Activated effector memory CD4-positive, alpha-beta T cell treated with anti-CD3 and anti-CD28 coated beads, Interleukin-2, amount 50 U/mL, for 16 hours (primary cell): ENCODE measurements at regions not wholly inside any gene's neighbourhood (a gene's known extent, or its start where the extent isn't known, plus 50 kb on each side); places are given as distances from the start of the nearest gene placed in this dataset.
"Not testable (repeated sequence)": the region's sequence is repeated elsewhere in the genome, so short reads cannot be mapped to it uniquely, and the experiment has no call there.

Experiments
- DNase-seq: peaks from one replicate; pipeline ENCODE4 v3.0.0-alpha.2; 2020

DNA sequence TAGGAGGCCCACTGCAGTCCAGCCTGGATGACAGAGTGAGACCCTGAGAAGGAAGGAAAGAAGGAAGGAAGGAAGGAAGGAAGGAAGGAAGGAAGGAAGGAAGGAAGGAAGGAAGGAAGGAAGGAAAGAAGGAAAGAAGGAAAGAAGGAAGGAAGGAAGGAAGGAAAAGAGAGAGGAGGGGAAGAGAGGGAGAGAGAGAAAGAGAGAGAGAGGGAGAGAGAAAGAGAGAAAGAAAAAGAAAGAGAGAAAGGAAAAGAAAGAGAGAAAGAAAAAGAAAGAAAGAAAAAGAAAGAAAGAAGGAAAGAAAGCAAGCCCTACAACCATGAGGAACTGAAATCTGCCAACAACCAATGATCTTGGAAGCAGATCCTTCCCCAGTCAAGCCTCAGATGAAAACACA, 124.9 kb upstream of the BCOR start:
- DNase-seq = not testable (repeated sequence)

DNA sequence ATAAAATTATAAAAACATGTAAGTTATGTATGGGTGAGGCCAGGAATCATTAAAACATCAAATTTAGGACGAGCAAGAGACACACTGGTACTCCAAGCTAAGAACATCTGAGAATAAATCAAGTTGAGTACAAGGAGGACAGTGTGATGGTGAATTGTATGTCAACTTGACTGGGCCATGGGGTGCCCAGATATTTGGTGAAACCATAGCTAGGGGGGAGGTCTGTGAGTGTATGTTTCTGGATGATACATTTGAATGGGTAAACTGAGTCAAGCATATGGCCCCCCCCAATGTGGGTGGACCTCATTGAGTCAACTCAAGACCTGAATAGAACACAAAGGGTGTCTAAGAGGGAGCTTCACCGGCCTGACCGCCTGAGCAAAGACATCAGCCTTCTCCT, 115.3 kb upstream of the BCOR start:
- no peak for DNase-seq

DNA sequence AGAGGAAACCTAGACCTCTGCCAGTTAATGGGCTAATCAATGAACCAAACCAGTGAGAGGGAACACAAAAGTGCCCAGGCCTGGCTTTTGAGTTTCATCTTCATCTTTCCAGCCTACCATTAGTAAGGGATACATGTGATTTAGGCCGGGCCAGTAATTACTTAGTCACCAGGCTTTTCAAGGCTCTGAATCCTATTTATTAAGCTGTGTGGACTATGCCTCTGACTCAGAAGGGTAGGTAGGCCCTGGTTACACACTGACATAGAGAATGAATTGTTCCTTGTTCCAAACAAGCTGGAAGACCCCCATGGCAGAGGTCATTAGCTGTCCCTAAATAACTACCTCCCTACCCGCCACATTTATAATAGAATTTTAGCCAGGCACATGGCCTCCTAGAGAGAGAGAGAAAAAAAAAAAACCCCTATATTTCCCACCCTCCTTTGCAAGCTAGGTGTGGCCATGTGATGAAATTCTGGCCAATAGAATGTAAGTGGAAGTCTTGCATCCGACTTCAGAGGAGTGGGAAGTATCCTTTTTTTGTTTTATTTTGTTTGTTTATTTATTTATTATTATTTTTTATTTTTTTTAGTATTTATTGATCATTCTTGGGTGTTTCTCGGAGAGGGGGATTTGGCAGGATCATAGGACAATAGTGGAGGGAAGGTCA, 112.3 kb upstream of the BCOR start:
- no peak for DNase-seq

DNA sequence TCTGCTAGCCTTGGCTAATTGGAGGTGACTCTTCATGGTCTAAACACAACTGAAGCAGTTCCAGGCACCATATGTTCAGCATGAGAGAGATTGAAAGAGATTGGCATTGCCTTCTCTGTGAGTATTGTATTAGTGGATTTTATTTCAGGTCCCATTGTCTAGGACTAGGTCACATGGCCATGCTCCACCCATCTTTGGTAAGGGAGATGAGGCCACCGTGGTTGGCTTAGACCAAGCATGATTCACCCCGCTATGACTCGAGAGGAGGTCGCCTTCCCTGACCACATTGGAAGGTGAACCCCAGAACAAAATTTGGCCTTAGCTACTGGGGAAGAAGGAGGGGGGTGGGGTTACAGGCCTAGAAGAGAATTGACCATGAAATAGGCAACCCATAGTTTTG, 109.9 kb upstream of the BCOR start:
- peak; percentile 62 for DNase-seq

DNA sequence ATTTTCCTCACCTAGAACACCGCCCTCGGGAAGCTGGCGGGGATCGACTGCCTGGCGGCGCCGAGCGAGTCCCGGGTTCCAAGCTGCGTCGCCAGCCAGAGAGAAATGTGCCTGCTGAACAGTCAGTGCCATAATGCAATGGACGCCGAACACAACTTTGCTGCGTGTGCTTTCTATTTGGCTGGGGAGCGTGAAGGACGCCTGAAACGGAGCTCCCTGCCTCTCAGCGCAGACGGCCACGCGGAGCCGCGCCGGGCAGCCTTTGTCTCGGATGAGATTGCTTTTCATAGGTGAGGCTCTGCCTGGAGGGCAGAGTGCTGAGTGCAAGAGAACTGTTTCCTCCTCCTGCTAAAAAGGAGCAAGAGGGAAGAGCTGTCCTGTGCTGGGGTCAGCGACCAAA, 107.7 kb upstream of the BCOR start:
- DNase-seq = no peak

DNA sequence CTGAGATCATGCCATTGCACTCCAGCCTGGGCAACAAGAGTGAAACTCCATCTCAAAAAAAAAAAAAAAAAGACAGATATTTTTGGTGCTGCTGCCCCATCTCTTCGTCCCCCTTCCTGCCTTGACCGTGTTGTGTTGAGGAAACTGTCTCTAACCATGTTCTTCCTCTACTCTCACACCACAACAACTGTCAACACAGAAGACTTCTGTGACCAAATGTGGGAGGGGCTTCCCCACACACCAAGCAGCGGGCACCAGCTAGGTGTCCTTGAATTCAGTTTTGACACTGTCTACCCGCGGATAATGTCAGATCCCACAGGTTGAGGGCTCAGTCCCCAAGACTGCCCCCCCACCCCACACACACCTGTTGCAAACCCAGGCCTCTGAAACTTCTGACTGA, 104.7 kb upstream of the BCOR start:
- DNase-seq = no peak

DNA sequence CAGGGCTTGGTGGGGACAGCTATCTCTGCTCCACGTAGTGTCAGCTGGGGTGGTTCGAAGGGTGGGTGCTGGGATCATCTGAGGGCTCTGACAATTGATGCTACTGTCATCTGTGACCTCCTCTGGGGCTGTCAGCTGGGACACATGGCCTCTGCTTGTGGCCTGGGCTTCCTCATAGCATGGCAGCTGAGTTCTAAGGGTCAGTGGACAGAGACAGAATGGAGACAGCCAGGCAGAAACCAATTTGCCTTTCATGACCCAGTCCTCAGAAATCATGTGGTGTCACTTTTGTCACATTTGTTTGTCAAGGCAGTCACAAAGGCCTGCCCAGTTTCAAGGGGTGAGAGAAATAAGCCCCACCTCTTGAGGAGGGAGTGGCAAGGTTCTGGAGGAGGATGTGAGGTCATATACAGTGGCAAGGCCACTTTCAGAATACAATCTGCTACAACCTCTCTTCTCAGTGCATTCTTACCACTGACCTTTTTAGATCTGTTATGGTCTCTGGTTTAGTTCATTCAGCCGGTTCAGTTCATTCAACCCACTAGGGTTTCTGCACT, 103.6 kb upstream of the BCOR start:
- DNase-seq = peak; percentile 61

DNA sequence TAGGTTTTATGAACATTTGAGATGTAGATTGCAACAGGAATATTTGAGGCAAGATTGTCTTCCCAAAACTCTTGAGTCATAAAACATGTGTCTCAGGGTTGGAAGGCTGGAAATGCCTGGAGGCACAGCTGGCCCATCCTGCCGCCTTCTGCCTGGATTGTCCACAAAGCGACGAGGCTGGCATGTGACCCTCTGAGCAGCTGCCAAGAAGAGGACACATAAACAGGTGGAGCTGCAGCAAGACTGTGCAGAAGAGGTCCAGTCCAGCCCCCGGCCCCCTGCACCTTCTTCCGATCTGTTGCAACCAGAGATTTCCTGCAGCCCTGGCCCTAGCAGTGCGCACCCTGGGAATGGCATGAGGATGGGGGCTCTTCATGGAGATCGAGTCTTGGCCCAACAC, 101.9 kb upstream of the BCOR start:
- DNase-seq = no peak

DNA sequence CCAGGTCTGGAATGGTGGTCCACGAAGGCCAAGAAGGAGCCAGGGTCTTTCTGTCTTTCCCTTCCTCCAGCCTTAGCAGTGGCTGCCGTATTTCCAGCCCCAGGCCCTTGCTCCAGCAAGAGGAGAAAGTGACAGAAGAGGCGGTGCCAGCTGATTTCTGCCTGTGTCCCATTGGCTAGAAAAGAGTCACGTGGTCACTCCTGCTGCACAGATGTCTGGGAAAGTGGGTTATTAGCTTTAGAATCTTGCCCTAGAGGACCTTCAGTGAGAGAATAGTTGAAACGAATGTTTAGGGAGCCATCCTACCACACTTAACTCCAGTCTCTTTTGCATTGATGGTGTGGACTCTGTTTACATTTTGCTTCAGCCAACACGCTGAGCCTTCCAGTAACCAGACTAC, 99.3 kb upstream of the BCOR start:
- no peak for DNase-seq

DNA sequence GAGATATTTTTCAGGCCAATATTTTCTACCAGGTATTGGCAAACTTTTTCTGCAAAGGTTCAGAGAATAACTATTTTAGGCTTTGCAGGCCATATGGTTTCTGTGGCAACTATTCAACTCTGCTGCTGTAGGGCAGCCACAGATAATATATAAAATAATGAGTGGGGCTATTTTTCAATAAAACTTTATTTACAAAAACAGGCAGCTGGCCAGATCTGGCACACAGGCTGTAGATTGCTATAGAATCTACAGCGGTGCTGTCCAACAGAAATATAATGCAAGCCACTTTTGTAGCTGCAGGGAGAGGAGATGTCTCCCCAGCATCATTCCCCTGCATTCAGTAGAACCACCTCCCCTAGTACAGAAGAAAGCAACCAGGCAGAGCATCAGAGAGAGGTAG, 97.6 kb upstream of the BCOR start:
- DNase-seq = no peak

DNA sequence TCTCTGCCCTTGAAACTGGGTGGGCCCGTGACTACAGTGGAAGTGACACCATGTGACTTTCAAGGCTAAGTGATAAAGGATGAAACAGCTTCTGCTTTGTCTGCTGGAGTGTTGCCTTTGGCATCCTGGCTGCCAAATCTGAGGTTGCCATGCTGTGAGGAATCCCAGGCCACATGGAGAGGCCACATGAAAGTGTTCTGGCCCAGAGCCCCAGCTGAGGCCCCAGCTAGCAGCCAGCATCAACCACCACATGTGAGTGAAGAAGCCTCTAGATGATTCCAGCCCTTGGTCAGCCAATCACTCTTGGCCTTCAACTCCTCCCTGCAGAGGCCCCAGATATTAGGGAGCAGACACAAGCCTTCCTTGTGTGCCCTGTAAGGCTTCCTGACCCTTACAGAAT, 94.4 kb upstream of the BCOR start:
- DNase-seq = no peak

DNA sequence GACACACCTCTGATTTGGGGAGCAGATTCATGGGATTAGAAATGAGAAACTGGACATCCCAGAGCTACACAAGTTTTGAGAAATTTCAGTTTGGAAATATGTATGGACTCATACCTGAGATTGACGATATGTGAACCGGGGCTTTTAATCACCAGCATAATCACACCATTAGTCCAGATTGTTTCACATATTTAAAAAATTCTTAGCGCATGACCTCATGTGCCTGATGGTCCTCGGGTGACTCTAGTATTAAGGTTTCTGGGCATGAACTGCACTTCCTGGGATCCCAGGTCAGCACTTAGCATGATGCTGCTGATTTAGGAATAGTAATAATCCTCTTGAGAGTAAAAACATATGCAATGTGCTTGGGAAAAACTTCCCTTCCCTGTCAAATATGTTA, 91.9 kb upstream of the BCOR start:
- no peak for DNase-seq

DNA sequence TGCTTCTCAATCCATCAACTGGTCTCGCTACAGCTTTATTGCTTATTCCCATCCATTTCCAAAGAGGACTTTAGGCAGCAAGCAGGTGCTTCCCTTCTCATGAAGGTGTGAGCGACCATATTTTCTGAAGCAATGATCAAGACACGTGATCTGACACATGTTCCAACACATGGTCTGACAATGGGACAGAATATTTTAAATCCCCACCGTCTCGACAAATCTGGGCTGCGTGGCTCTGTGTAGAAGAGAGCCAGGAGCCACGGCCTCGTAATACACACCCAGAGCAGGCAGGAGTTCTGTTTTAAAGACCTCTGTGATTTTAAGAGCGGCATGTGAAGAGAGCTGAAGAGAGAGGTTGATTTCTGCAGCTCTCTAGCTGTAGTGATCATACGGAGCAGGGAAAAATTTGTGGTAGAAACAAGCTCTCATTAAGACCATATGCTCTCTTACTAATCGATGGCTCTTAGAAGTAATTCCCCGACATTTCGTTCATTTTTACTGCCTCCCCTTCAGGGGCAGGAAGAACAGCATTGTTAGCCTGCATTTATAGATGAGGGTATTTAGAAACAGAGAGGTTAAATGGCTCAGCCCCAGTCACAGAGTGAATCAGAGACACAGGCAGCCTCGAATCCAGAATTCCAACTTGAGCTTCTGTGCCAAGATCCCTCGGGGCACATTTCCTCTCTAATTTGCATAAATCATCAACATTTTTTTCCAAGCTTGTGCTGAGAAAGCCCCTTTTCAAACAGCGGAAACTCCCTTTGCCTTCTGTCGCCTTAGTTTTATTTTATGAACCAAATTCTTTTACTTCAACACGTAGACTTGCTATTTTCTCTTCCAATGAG, 91.0 kb upstream of the BCOR start:
- no peak for DNase-seq

DNA sequence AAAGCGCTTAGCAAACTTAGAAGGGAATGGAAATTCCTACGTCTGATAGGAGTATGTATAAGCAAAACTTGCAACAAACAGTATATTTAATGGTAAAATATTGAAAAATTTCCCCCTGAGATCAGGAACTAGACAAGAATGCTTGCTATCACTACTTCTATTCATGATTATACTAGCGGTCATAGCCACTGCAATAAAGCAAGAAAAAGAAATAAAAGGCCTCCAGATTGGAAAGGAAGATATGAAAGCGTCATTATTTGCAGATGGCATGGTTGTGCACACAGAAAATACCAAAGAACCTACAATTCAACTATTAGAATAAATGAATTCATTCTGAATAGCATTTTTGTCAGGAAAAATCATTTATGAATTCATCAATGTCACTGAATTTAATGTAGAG, 87.2 kb upstream of the BCOR start:
- DNase-seq = no peak

DNA sequence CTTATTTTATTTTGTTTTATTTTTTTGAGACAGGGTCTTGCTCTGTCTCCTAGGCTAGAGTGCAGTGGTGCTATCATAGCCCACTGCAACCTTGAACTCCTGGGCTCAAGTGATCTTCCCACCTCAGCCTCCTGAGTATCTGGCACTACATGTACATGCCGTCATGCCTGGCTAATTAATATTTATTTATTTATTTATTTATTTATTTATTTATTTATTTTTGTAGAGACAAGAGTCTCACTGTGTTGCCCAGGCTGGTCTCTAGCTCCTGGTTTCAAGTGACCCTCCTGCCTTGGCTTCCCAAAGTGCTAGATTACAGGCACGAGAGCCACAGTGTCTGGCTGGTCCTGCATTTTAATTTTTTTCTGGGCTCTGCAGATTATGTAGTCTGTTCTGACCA, 84.9 kb upstream of the BCOR start:
- no peak for DNase-seq

DNA sequence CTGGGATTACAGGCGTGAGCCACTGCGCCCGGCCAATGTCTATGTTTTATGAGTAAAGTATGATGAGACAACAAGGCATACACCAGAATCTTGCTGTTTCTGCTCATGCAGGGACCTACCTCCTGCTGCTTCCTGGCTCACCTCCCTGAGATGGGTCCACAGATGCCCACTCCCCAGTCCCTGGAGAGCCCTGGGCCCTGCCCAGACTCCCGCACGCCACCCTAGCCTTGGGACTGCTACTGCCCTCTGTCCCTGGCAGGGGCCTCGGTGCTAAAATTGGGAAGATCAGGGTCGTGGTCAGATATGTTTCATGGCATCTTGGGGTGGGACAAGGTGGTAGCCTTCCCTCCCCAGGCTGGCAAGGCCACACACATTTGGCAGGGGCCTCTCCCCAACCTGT, 84.3 kb upstream of the BCOR start:
- no peak for DNase-seq

DNA sequence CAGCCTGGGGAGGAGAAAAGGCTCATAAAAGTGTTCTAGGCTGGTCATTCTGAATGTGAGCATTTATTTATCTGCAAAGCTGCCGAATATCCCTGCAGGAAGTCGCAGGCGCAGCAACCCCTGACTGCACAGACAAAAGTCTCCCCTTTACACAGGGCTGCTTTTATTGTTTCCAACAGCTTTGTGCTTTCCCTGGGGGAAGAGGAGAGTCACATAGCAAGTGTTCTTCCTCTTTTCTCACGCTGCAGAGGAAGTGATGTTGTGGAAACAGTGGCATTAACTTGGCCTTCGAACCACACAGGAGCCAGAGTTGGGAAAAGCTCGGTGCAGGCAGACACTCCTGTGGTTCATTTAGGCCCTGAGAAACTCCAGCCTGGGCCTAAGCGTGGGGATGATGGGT, 81.5 kb upstream of the BCOR start:
- DNase-seq = no peak

DNA sequence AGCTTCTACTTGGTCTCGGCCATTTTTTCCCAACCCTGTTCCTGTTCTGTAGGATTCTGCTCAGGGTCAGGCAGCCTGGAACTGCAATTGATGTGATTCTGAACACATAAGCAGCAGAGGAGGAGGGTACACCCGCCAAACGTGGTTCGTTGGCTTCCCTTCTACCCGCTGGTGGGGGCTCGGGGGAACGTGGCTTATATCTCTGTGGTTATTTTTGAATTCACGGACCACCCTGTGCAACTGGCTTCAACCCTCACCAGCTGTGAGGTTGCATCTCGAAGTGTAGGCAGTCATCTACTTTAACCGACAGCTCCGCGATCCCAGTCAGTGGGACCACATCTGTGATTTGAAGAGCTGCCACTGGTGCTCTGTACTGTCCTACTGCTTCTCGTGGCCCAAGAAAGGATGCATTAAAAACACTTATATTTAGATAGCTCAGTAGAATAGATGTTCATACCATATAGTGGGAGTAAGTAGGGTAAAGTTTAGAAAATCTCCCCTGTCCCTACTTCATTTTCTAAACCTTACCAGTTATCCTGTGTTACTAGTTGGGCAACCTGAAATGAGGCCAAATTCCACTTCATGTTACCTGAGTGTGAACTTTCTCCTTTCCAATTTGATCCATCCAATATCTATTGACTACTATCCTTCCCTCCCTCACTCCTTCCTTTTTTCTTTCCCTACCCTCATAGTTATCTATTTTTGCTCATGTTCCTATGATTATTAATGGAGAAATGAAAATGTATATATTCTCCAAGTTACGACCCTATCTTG, 80.4 kb upstream of the BCOR start:
- no peak for DNase-seq

DNA sequence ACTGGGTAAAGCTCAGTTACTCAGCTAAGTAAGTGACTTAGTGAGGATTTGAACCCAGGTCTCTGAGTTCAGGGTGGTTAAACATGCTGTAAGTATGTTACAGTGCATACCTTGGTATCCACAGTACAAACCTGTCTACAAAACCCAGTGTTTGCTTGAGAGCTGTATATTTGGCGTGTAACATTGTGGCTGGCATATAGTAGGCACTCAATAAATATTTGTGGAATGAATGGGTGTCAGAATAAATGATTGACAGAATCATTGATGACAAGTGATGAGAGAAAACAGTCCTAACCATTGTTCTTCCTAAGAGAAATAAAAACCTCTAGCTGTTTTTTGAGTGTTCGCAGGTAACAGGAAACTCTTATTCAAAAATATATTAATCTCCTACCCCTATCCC, 79.7 kb upstream of the BCOR start:
- no peak for DNase-seq

DNA sequence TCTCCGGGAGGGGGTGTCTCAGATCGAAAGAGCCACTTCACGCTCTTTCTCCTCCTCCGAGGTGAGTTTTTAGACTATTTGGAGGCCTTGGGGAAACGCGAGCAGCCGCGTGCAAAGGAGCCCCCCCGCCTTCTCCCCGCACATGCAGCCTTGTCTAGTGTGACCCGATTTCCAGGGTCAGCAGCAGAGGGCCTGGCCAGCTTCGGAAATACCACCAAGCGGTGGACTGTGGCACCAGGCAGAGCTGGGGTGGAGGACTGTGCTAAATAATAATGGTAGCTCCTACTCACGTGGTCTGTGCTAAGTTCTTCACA, 79.3 kb upstream of the BCOR start:
- DNase-seq = no peak

DNA sequence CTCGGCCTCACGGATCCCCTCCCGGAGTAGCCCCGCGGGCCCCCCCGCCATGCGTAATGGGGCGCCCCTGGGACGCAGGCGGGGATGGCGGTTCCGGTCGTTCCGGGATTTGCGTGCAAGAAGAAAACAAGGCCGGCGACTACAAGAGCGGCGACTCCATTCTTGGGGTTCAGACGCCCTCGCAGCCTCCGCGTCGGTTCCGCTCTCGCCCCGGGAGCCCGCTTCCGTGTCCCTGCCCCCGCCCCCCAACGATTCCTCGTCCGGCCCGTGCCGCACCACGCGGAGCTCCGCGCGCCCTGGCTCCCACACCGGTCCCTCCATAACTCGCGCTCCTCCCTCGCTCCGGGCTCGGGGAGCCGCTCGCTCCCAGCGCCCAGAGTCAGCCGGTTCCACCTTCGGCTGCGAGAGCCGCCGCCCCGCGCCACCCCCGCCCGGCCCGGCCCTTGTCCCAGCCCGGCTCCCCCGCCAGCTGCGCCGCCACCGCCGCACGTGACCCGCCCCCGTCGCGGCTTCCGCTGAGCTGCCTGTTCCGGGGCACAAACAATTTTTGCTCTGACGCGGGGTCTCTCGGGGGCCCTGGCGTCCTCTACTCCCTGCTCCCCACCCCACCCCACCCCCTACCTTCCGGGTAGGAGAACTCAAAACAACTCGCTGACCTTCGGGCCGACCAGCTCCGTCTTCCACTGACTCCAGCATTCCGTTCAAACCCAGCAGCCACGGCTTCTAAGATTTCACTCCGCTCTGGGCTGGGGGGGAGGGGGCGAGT, 78.8 kb upstream of the BCOR start:
- DNase-seq = peak; percentile 91

DNA sequence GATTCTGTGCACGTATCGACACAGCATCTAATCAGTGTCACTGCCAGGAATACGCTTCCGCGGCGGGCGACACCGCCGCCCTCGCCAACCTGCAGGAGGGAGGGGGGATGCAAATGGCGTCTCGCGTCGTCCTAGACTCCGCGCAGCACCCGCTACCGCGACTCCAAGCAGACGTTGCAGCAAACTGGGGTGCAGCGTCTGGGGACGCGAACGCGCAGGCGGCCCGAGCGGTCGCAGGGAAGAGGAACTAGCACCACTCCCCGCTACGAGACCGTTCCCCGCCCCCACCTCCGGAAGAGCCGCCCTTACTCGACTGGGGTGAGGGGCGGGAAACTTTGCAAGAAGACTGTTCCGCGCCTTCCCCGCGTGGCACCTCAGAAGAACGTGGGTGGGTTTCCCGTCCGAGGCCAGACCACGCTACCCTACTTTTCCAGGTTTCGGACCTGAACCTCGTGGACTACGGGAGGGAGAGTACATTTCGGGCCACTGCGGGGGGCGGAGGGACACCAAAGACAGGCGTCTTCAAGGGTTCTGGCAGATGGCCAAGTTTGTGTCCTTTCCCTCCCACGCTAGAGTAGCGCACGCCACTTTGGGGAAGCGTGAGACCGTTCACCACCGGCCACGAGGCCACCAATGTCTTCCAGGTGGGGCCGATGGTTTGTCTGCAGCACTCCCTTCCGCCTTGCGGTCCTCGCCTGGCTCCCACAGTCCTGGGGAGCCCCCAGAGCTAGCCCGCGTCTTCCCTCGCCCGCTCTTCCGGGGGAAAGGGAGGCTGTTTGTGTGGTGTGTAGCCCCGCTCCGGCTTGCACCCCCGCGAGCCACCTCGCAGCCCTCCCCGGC, 78.0 kb upstream of the BCOR start:
- peak; percentile 88 for DNase-seq
